ENCODE measurements at regions not wholly inside any gene's neighbourhood (a gene's known extent, or its start where the extent isn't known, plus 50 kb on each side); places are given as distances from the start of the nearest gene placed in this dataset.

- DNase-seq (ENCODE audit: low read depth): no peak
Measured at GRCh38 chr18:38981389-38981788, 1415.8 kb upstream of the CELF4 start.

DNA sequence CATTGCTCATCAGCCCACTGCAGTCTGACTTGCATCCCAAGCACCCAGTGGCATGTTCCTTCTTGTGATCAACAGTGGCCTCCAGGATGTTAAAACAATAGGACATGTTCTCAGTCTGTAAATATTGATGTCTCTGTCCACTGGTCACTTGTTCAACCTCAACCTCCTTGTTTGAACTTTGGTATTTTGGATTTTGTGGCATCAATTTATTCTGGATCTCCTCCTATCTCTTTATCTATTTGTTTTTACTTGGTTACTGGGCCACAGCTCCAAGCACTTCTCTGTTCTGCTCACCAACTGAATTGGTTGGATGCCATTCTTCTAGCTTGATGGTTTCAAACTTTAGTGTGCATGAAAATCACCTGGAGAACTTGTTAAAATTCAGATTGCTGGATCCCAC is 1414.8 kb upstream of the CELF4 start:
- DNase-seq (ENCODE audit: low read depth): no peak

GRCh38 chr18:38972571-38972970 is 1407.0 kb upstream of the CELF4 start:
- no peak for DNase-seq (ENCODE audit: low read depth)

GRCh38 chr18:38971881-38972280 is 1406.3 kb upstream of the CELF4 start:
- DNase-seq (ENCODE audit: low read depth): no peak

GRCh38 chr18:38966841-38967240 is 1401.2 kb upstream of the CELF4 start:
- no peak for DNase-seq (ENCODE audit: low read depth)

- DNase-seq (ENCODE audit: low read depth): no peak
Measured at GRCh38 chr18:38963943-38964660, 1398.5 kb upstream of the CELF4 start.

DNA sequence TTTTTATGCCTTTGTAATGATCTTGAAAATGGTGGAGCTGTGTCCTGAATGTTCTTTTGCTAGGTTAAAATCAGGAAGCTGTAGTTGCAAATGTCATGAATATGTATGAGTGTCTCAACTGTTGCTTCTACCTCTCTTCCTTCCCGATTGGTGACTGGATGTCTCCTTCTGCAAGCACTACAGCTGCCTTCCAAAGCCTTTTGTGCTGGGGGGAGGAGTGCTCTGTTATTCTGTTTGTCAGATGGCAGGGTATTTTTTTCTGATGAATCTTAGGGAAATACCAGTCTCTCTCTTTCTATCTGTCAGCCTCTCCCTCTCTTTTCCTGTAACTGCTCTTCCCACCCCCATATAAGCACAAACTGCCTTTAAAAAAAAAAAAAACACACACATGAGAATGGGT is 1396.3 kb upstream of the CELF4 start:
- DNase-seq (ENCODE audit: low read depth): no peak

GRCh38 chr18:38957736-38958135 is 1392.1 kb upstream of the CELF4 start:
- DNase-seq (ENCODE audit: low read depth): no peak

- no peak for DNase-seq (ENCODE audit: low read depth)
Measured at GRCh38 chr18:38956068-38956467, 1390.5 kb upstream of the CELF4 start.

DNA sequence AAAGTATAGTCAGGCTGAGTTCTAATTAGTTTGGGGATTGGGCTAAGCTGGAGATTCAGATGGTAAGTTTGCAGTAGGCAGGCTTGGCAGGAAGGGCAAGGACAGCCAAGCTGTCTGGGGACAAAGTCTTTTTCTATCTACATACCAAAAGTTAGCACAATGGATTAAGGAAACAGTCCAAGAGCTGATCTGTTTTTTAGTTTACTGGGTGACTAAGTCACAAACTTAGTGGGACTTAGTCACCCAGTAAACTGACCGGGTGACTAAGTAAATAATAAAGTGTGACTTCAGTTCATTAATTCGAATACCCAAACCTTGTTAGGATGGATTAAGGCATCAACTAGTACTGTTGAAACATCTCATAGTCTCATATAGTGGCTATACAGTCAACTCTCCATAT is 1386.0 kb upstream of the CELF4 start:
- DNase-seq (ENCODE audit: low read depth): no peak

DNA sequence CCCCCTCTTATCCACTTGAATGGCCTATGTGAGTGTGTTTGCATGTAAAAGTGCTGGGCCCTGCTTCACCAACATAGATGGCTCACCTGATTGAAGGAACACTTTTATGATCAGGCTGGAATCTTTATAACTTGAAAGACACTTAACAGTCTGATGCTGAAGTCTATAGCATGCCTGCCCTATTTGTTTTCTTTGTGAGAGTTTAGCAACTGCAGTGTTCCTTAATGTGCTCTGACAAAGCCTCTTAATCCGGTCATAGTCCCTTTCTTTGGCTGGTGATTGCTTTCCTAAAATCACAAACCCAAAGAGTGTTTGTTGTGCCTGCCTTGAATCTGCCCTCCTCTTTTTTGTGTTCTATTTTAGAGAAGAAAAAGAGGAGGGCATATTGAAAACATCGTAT is 1382.8 kb upstream of the CELF4 start:
- no peak for DNase-seq (ENCODE audit: low read depth)

- no peak for DNase-seq (ENCODE audit: low read depth)
Measured at GRCh38 chr18:38944446-38945024, 1378.9 kb upstream of the CELF4 start.

- DNase-seq (ENCODE audit: low read depth): no peak
Measured at GRCh38 chr18:38941711-38942561, 1376.3 kb upstream of the CELF4 start.

DNA sequence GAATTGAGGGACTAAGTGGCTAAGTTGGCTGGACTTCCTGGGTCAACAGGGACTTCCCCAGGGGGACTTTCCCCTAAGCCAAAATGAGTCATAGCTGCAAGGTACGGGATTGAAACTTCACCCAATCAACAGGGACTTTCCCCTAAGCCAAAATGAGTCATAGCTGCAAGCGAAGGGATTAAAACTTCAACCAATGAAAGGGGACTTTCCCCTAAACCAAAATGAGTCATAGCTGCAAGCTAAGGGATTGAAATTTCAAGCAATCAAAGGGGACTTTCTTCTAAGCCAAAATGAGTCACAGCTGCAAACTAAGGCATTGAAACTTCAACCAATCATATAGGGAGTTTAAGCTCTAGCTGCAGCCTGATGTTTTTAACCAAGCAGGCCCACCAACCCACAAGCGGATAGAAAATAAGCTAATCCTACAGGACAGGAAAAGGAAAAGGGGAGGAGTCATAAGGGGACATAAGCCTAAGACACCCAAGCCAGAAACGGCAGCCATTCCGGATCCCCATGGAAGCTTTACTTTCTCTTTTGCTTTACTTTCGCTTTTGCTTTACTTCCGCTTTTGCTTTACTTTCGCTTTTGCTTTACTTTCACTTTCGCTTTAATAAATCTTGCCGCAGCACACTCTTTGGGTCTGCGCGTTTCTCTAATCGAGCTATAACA is 1375.4 kb upstream of the CELF4 start:
- DNase-seq (ENCODE audit: low read depth): no peak

GRCh38 chr18:38940475-38940862 is 1374.9 kb upstream of the CELF4 start:
- DNase-seq (ENCODE audit: low read depth): no peak

DNA sequence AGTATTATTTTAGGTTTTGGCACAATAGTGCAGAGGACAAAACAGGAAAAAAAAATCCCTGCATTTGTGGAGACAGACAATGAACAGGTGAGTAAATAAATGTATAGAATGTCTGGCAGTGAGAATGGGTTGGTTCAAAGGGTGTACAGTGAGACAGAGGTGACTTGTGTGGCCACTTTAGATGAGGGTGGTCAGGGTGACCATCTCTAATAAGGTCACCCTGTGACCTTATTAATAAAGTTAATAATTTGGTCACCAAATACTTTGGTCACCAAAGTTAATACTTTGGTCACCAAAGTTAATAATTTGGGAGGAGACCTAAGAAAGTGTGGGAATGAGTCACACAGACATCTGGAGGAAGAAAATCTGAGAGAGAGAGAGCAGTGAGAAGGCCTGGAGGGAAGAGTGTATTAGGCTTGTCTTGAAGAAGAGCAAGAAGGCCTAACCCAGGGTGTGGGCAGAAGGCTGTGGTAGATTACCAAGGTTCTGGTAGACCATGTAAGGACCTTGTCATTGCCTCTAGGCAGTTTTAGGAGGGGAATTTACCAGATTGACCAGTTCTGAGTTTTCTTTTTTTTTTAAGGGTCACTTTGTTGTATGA is 1368.4 kb upstream of the CELF4 start:
- DNase-seq (ENCODE audit: low read depth): no peak

- no peak for DNase-seq (ENCODE audit: low read depth)
Measured at GRCh38 chr18:38933322-38933721, 1367.7 kb upstream of the CELF4 start.

GRCh38 chr18:38932752-38933151 is 1367.2 kb upstream of the CELF4 start:
- DNase-seq (ENCODE audit: low read depth): no peak

DNA sequence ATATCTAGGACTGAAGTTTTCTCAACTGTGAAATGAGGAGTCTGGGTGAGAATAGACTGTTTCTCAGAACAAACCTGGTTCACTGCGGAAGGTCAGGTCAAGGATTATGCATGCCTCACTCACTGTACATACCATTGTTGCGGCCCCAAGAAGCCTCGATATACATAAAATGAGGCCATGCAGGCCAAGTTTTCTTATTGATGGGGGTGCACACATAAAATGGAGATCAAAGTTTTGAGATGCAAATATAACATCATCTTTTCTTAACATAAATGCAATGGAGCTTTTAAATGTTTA is 1366.1 kb upstream of the CELF4 start:
- no peak for DNase-seq (ENCODE audit: low read depth)

DNA sequence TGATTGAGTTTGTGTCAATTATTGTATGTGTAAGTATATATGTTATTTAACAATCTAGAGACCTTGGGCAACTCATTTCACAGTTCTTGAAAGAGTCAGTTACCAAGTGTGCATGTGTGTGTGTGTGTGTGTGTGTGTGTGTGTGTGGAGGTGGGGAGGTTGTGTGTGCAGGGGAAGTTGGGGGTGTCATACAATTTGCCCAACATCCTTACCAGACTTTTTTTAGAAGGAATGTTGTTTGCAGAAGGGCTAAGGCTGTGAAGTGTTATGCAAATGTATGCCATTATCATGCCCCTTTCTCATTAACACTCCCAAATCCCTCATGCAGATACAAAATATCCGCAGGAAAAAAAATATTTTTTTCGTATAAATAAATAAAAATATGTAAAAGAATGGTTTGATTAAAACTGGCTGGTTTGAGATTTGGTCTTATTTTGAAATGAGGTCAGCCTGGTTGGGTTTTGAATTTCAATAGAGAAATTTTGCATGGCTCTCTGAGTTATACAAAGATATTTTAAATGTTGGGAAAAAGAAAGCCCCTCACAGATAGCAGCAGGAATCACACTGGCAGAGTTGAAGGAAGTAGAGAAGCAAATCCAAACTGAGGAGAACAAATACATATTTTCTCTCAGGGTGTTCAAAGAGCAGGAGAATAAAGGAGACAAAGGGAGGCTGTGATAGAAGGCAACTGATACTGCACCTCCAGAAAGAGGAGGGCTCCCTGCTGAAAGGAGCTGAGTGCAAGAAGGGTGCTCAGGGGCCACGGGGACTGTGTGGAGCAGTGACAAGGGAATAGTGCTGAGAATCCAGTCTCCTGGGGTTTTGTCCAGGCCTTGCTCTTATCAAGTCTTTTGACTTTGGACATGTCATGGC is 1365.5 kb upstream of the CELF4 start:
- no peak for DNase-seq (ENCODE audit: low read depth)

- no peak for DNase-seq (ENCODE audit: low read depth)
Measured at GRCh38 chr18:38923540-38923939, 1357.9 kb upstream of the CELF4 start.

Data from fibroblast of gingiva (primary cell).